ENCODE measurements at regions not wholly inside any gene's neighbourhood (a gene's known extent, or its start where the extent isn't known, plus 50 kb on each side); places are given as distances from the start of the nearest gene placed in this dataset.

- intact Hi-C loops (cut with DNase I; ENCODE audit: low total_unique reads), result no loop called here
- H3K27ac ChIP-seq, result no peak overlapping the region
- no peak for DNase-seq
- TF ChIP-seq POLR2AphosphoS5 (IDR thresholded peaks at IDR 0.05), result no peak
- TF ChIP-seq POLR2A (IDR thresholded peaks at IDR 0.05), result no peak
- TF ChIP-seq CTCF (IDR thresholded peaks at IDR 0.05 in 8 of 11, conservative IDR thresholded peaks at IDR 0.05 in 3 of 11), result no peak
- no peaks in the 10 kb centered on the region for H3K4me1 ChIP-seq
- no peak overlapping the region for H3K4me3 ChIP-seq
- peaks cover 0 to 27% (median 0%) of the 10 kb centered on the region in 7 donors for H3K27me3 ChIP-seq (replicated peaks in 1 of 7)
- H3K9me3 ChIP-seq, result no peaks in the 10 kb centered on the region
- no peaks in the 10 kb centered on the region for H3K36me3 ChIP-seq
- 65 to 85% (median 73%) methylated on average over 4 of the region's 4 CpGs for WGBS, 5 donors
Measured at GRCh38 chr16:5447734-5448133, 350.1 kb upstream of the EEF2KMT start.

- DNase-seq, result no peak
- TF ChIP-seq POLR2AphosphoS5 (IDR thresholded peaks at IDR 0.05), result no peak
- no peak for TF ChIP-seq POLR2A (IDR thresholded peaks at IDR 0.05)
- no peak for TF ChIP-seq CTCF (IDR thresholded peaks at IDR 0.05 in 8 of 11, conservative IDR thresholded peaks at IDR 0.05 in 3 of 11)
- no peak overlapping the region for H3K27ac ChIP-seq
- H3K4me1 ChIP-seq, result no peaks in the 10 kb centered on the region
- H3K36me3 ChIP-seq, result no peaks in the 10 kb centered on the region
- no peak overlapping the region for H3K4me3 ChIP-seq
- peaks cover 0 to 27% (median 0%) of the 10 kb centered on the region in 7 donors for H3K27me3 ChIP-seq (replicated peaks in 1 of 7)
- intact Hi-C loops (cut with DNase I; ENCODE audit: low total_unique reads), result no loop called here
- peaks cover 0 to 7% (median 0%) of the 10 kb centered on the region in 8 donors for H3K9me3 ChIP-seq
- WGBS, 5 donors, result 48 to 62% (median 59%) methylated on average over 7 to 8 of the region's 8 CpGs
Measured at GRCh38 chr16:5446623-5447240, 349.1 kb upstream of the EEF2KMT start.

GRCh38 chr16:5444189-5444588 lies 346.6 kb upstream of the EEF2KMT start:
- WGBS, 5 donors, result 87 to 93% (median 88%) methylated on average over 7 of the region's 7 CpGs
- H3K4me1 ChIP-seq, result no peaks in the 10 kb centered on the region

More at GRCh38 chr16:5444189-5444588, 346.6 kb upstream of the EEF2KMT start:
- DNase-seq, result no peak
- Histone ChIP-seq H3K36me3 (no peaks in the 10 kb centered on the region), H3K27me3 (replicated peaks in 1 of 7) (peaks cover 0 to 9% (median 0%) of the 10 kb centered on the region in 7 donors), H3K4me3 (no peak overlapping the region), H3K27ac (no peak overlapping the region), H3K9me3 (peaks cover 0 to 12% (median 0%) of the 10 kb centered on the region in 8 donors)
- no peak for TF ChIP-seq POLR2AphosphoS5 (IDR thresholded peaks at IDR 0.05)
- TF ChIP-seq POLR2A (IDR thresholded peaks at IDR 0.05), result no peak
- no peak for TF ChIP-seq CTCF (IDR thresholded peaks at IDR 0.05 in 8 of 11, conservative IDR thresholded peaks at IDR 0.05 in 3 of 11)
- intact Hi-C loops (cut with DNase I; ENCODE audit: low total_unique reads), result no loop called here
